GM12878 (cell line): ENCODE measurements at regions not wholly inside any gene's neighbourhood (a gene's known extent, or its start where the extent isn't known, plus 50 kb on each side); places are given as distances from the start of the nearest gene placed in this dataset.

ENCODE experiments used
- ATAC-seq: fragments of 200-7000 bp; cut with Tn5 transposase; 3 replicates; pipeline ENCODE4 v1.9.1; 2020; ENCODE audit warnings: mild to moderate bottlenecking, moderate library complexity
- BruUV-seq: library from RNA; stranded (reverse); fragments of 400-500 nt; replicated peaks from 2 replicates; lab custom pipeline; 2021; lab: Mats Ljungman, UMichigan
- CTCF ChIA-PET: fragments of 300-600 bp; sonication (Branson Sonifier 250); formaldehyde crosslinking; extraction: SDS; loops from one replicate; lab custom pipeline; 2021; ENCODE audit warnings: inconsistent platforms; lab: Yijun Ruan, JAX
- POLR2A ChIA-PET: fragments of 350-600 bp; formaldehyde crosslinking; extraction: SDS; loops from one replicate; lab custom pipeline; 2021; ENCODE audit warnings: inconsistent platforms; lab: Charles Lee
- RAD21 ChIA-PET: fragments of 300-600 bp; sonication (Branson Sonifier 250); formaldehyde crosslinking; loops from one replicate; lab custom pipeline; 2023; ENCODE audit warnings: antibody characterized with exemption; ENCODE audit not compliant: unreplicated experiment; lab: Charles Lee
- SMC1A ChIA-PET: fragments of 300-600 bp; sonication (Branson Sonifier 250); formaldehyde crosslinking; loops from one replicate; lab custom pipeline; 2023; ENCODE audit not compliant: unreplicated experiment, uncharacterized antibody; lab: Charles Lee
- DNase-seq: peaks from one replicate; pipeline ENCODE4 v3.0.0-alpha.2; 2011; ENCODE audit warnings: low read depth, low spot score
- FAIRE-seq: peaks from 3 replicates; lab custom pipeline; 2011; peaks lifted over from hg19 to GRCh38; lab: Jason Lieb, UNC
- H2AFZ ChIP-seq: 2 replicates; pipeline ENCODE4 v1.6.0; 2011; ENCODE audit warnings: low read depth, low read length, control low read depth; ENCODE audit not compliant: control insufficient read depth
- H3K27ac ChIP-seq: 2 replicates; pipeline ENCODE4 v1.5.1; 2011; ENCODE audit warnings: control low read depth; ENCODE audit not compliant: control insufficient read depth, insufficient read depth
- H3K27me3 ChIP-seq, 2 experiments: replicated peaks in 1 of 2; 2 replicates each; pipeline versions ENCODE4 v1.6.0 to v1.6.1; 2011; ENCODE audit warnings: low read length in 1 of 2; ENCODE audit not compliant: control insufficient read depth in 2 of 2, insufficient read depth in 2 of 2
- H3K36me3 ChIP-seq, 2 experiments: 2 replicates each; pipeline ENCODE4 v1.5.1; 2011; ENCODE audit warnings: low read length in 1 of 2; ENCODE audit not compliant: control insufficient read depth in 2 of 2, insufficient read depth in 2 of 2
- H3K4me1 ChIP-seq: 2 replicates; pipeline ENCODE4 v1.6.1; 2011; ENCODE audit warnings: mild to moderate bottlenecking, low read length, moderate library complexity, mixed read lengths; ENCODE audit not compliant: control insufficient read depth, insufficient read depth
- H3K4me2 ChIP-seq: 2 replicates; pipeline ENCODE4 v1.6.0; 2011; ENCODE audit warnings: control low read depth; ENCODE audit not compliant: control insufficient read depth, insufficient read depth
- H3K4me3 ChIP-seq: fragments of 200-600 bp; sonication (generic); 2 replicates; pipeline ENCODE4 v1.5.1; 2016
- H3K79me2 ChIP-seq: 2 replicates; pipeline ENCODE4 v1.6.0; 2011; ENCODE audit warnings: low read length; ENCODE audit not compliant: control insufficient read depth, insufficient read depth
- H3K9ac ChIP-seq: 2 replicates; pipeline ENCODE4 v1.8.0; 2011; ENCODE audit warnings: low read length, control low read depth, mixed read lengths; ENCODE audit not compliant: control insufficient read depth, insufficient read depth
- H3K9me3 ChIP-seq: replicated peaks from 3 replicates; pipeline ENCODE4 v1.5.1; 2011; ENCODE audit warnings: mild to moderate bottlenecking, low read length; ENCODE audit not compliant: control insufficient read depth, insufficient read depth
- H4K20me1 ChIP-seq: 2 replicates; pipeline ENCODE4 v1.6.0; 2011; ENCODE audit not compliant: control insufficient read depth, insufficient read depth
- BACH1 ChIP-seq: fragments of 450-650 bp; IDR thresholded peaks from 2 replicates; pipeline ENCODE4 v1.6.1; 2017; ENCODE audit warnings: mild to moderate bottlenecking, borderline replicate concordance
- CBX5 ChIP-seq: sonication (generic); IDR thresholded peaks from 2 replicates; pipeline ENCODE4 v1.6.1; 2016; ENCODE audit warnings: low read depth, moderate library complexity, mild to moderate bottlenecking, inconsistent platforms
- POLR2A ChIP-seq: IDR thresholded peaks from 2 replicates; pipeline ENCODE4 v1.6.1; 2011; ENCODE audit warnings: low read depth, mild to moderate bottlenecking, low read length
- POU2F2 ChIP-seq: IDR thresholded peaks from 3 replicates; pipeline ENCODE4 v1.6.1; 2011; ENCODE audit warnings: low read depth, mild to moderate bottlenecking, low read length, borderline replicate concordance
- RAD21 ChIP-seq: IDR thresholded peaks from 2 replicates; pipeline ENCODE4 v1.6.1; 2011; ENCODE audit warnings: mild to moderate bottlenecking, low read depth, low read length, moderate library complexity; ENCODE audit not compliant: insufficient read depth
- RB1 ChIP-seq: fragments of 450-650 bp; formaldehyde crosslinking; IDR thresholded peaks from 2 replicates; pipeline ENCODE4 v1.6.1; 2017; ENCODE audit warnings: mild to moderate bottlenecking, borderline replicate concordance
- SPI1 ChIP-seq: IDR thresholded peaks from 2 replicates; pipeline ENCODE4 v1.6.1; 2011; ENCODE audit warnings: low read depth, mild to moderate bottlenecking, low read length, moderate library complexity, borderline replicate concordance; ENCODE audit not compliant: insufficient read depth
- SUPT20H ChIP-seq: IDR thresholded peaks from 2 replicates; pipeline ENCODE4 v1.6.1; 2011; ENCODE audit warnings: low read depth, mild to moderate bottlenecking, low read length, moderate library complexity, borderline replicate concordance; ENCODE audit not compliant: control insufficient read depth
- TARDBP ChIP-seq: IDR thresholded peaks from 2 replicates; pipeline ENCODE4 v1.6.1; 2016; ENCODE audit warnings: borderline replicate concordance
- TBL1XR1 ChIP-seq: IDR thresholded peaks from 2 replicates; pipeline ENCODE4 v1.6.1; 2012; ENCODE audit warnings: low read depth, low read length, improper control_type of control experiment
- WGBS: methylation state at CpG from one replicate; pipeline ENCODE4 v1.1.6; 2016; ENCODE audit warnings: low lambda C conversion rate; ENCODE audit not compliant: insufficient replicate concordance, insufficient coverage; ENCODE audit errors: missing lambda C conversion rate; 5-methylcytosine and 5-hydroxymethylcytosine counted together
- in situ Hi-C: fragments of 300-500 bp; cut with MboI; formaldehyde crosslinking; loops from 9 replicates; pipeline ENCODE4 v1.14.3; 2018; ENCODE audit warnings: mixed read lengths
- intact Hi-C: fragments of 100-400 bp; cut with micrococcal nuclease; formaldehyde crosslinking; loops from one replicate; pipeline ENCODE4 v1.14.2; 2022; ENCODE audit not compliant: unreplicated experiment
- TF ChIP-seq, protein P1 (sequence below): fragments of 450-650 bp; IDR thresholded peaks from 2 replicates; pipeline ENCODE4 v1.6.1; 2017; ENCODE audit warnings: borderline replicate concordance
- TF ChIP-seq, protein P2 (sequence below): fragments of 150-350 bp; IDR thresholded peaks from 2 replicates; pipeline ENCODE4 v1.6.1; 2016; ENCODE audit warnings: low read depth, low read length

DNA sequence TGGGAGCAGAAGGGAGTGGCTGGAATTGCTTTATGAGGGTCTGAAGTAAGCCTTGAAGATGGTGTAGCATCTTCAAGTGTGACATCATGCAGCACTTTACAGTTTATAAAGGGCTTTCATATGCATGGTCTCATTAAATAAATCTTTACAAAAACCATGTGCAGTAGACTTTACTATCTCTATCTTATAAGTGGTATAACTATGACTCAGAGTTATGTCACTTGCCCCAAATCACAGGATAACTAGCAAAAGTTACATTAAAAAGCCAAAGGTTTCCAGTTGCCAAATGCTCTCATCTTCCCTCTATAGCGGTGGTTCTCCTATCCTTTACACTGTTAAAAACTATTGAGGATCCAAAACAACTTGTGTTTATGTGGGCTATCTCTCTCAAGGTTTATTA, 687.7 kb upstream of the MARCKS start:
- no peak overlapping the region for H3K4me3 ChIP-seq
- FAIRE-seq (no peak), ATAC-seq (no peak), DNase-seq (no peak)
- no peak overlapping the region for H3K27ac ChIP-seq
- no peak for TF ChIP-seq SPI1
- TF ChIP-seq SUPT20H, result no peak
- TF ChIP-seq POU2F2, result no peak
- TF ChIP-seq, protein P1, sequence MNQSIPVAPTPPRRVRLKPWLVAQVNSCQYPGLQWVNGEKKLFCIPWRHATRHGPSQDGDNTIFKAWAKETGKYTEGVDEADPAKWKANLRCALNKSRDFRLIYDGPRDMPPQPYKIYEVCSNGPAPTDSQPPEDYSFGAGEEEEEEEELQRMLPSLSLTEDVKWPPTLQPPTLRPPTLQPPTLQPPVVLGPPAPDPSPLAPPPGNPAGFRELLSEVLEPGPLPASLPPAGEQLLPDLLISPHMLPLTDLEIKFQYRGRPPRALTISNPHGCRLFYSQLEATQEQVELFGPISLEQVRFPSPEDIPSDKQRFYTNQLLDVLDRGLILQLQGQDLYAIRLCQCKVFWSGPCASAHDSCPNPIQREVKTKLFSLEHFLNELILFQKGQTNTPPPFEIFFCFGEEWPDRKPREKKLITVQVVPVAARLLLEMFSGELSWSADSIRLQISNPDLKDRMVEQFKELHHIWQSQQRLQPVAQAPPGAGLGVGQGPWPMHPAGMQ, result no peak
- TF ChIP-seq CBX5, result no peak
- no peak for TF ChIP-seq TARDBP
- SMC1A ChIA-PET, result no interaction called here
- no peak overlapping the region for H3K4me2 ChIP-seq
- 86% methylated on average over 1 of the region's 1 CpG for WGBS
- H3K9ac ChIP-seq, result no peak overlapping the region
- intact Hi-C loops, result no loop called here
- H3K27me3 ChIP-seq, result no peaks in the 10 kb centered on the region
- in situ Hi-C loops, result no loop called here
- no peaks in the 10 kb centered on the region for H3K36me3 ChIP-seq
- no peaks in the 10 kb centered on the region for H3K4me1 ChIP-seq
- CTCF ChIA-PET, result no interaction called here
- H2AFZ ChIP-seq, result no peak overlapping the region
- H3K9me3 ChIP-seq, result no peaks in the 10 kb centered on the region
- no peaks in the 10 kb centered on the region for H4K20me1 ChIP-seq
- BruUV-seq, result no TSS peak
- RAD21 ChIA-PET, result no interaction called here
- POLR2A ChIA-PET, result interaction anchor here (0.5 kb wide), 1 partner anchor 27 kb away, joined by 5 read pairs; no protein-coding TSS in a partner anchor
- no peaks in the 10 kb centered on the region for H3K79me2 ChIP-seq

DNA sequence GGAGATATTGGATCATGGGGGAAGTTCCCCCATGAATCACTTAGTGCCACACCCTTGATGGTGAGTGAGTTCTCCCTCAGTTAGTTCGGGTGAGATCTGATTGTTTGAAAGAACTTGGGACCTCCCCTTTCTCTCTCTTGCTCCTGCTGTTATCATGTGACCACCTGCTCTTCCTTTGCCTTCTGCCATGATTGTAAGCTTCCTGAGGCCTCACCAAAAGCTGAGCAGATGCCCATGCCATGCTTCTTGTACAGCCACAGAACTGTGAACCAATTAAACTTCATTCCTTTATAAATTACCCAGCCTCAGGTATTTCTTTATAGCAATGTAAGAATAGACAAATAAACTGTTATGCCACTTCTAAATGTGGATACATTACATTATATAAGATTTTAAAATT, 686.7 kb upstream of the MARCKS start:
- 36% methylated on average over 1 of the region's 1 CpG for WGBS
- Histone ChIP-seq H3K9me3 (no peaks in the 10 kb centered on the region), H3K27ac (no peak overlapping the region), H3K36me3 (no peaks in the 10 kb centered on the region), H3K4me3 (no peak overlapping the region), H3K4me1 (no peaks in the 10 kb centered on the region), H2AFZ (no peak overlapping the region), H3K9ac (no peak overlapping the region), H3K4me2 (no peak overlapping the region), H3K27me3 (no peaks in the 10 kb centered on the region), H3K79me2 (no peaks in the 10 kb centered on the region), H4K20me1 (no peaks in the 10 kb centered on the region)
- RAD21 ChIA-PET, result no interaction called here
- ATAC-seq (no peak), FAIRE-seq (no peak), DNase-seq (no peak)
- POLR2A ChIA-PET, result no interaction called here
- SMC1A ChIA-PET, result interaction anchor here (0.6 to 0.8 kb wide), 2 partner anchors 9 to 436 kb away, joined by 3 read pairs; no protein-coding TSS in a partner anchor
- intact Hi-C loops (no loop called here), in situ Hi-C loops (no loop called here)
- CTCF ChIA-PET, result interaction anchor here (0.6 kb wide), 1 partner anchor 212 kb away, joined by 3 read pairs; no protein-coding TSS in a partner anchor
- BruUV-seq, result no TSS peak
- TF ChIP-seq, protein P2, sequence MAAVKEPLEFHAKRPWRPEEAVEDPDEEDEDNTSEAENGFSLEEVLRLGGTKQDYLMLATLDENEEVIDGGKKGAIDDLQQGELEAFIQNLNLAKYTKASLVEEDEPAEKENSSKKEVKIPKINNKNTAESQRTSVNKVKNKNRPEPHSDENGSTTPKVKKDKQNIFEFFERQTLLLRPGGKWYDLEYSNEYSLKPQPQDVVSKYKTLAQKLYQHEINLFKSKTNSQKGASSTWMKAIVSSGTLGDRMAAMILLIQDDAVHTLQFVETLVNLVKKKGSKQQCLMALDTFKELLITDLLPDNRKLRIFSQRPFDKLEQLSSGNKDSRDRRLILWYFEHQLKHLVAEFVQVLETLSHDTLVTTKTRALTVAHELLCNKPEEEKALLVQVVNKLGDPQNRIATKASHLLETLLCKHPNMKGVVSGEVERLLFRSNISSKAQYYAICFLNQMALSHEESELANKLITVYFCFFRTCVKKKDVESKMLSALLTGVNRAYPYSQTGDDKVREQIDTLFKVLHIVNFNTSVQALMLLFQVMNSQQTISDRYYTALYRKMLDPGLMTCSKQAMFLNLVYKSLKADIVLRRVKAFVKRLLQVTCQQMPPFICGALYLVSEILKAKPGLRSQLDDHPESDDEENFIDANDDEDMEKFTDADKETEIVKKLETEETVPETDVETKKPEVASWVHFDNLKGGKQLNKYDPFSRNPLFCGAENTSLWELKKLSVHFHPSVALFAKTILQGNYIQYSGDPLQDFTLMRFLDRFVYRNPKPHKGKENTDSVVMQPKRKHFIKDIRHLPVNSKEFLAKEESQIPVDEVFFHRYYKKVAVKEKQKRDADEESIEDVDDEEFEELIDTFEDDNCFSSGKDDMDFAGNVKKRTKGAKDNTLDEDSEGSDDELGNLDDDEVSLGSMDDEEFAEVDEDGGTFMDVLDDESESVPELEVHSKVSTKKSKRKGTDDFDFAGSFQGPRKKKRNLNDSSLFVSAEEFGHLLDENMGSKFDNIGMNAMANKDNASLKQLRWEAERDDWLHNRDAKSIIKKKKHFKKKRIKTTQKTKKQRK, result no peak
- TF ChIP-seq RB1, result no peak
- no peak for TF ChIP-seq TBL1XR1
- no peak for TF ChIP-seq POLR2A
- TF ChIP-seq, protein P1, result no peak
- TF ChIP-seq BACH1, result no peak
- no peak for TF ChIP-seq RAD21
